AG09319 (cell line): ENCODE measurements at regions not wholly inside any gene's neighbourhood (a gene's known extent, or its start where the extent isn't known, plus 50 kb on each side); places are given as distances from the start of the nearest gene placed in this dataset.

Experiments
- DNase-seq: peaks from one replicate; pipeline ENCODE4 v3.0.0-alpha.2; 2010; ENCODE audit warnings: low read depth; ENCODE audit errors: extremely low read depth
- CTCF ChIP-seq: IDR thresholded peaks from 2 replicates; pipeline ENCODE4 v1.5.1; 2011; ENCODE audit warnings: low read depth, mild to moderate bottlenecking, inconsistent platforms, low read length, moderate library complexity

- TF ChIP-seq CTCF: no peak
- no peak for DNase-seq
These were observed 96.4 kb upstream of the TAF11L2 start for GRCh38 chr5:17401470-17402288.

- TF ChIP-seq CTCF: no peak
- no peak for DNase-seq
These were observed 95.5 kb upstream of the TAF11L2 start for GRCh38 chr5:17402289-17403121.

- no peak for TF ChIP-seq CTCF
These were observed 94.1 kb upstream of the TAF11L2 start for GRCh38 chr5:17403695-17404490.

GRCh38 chr5:17405976-17406375, 92.1 kb upstream of the TAF11L2 start:
- DNase-seq: no peak
- no peak for TF ChIP-seq CTCF

More at GRCh38 chr5:17403695-17404490, 94.1 kb upstream of the TAF11L2 start:
- no peak for DNase-seq

GRCh38 chr5:17406423-17406838, 91.6 kb upstream of the TAF11L2 start:
- DNase-seq: peak; percentile 8
- TF ChIP-seq CTCF: no peak

- DNase-seq: no peak
- TF ChIP-seq CTCF: no peak
These were observed 86.3 kb upstream of the TAF11L2 start for GRCh38 chr5:17411436-17412402.
